ENCODE measurements at regions not wholly inside any gene's neighbourhood (a gene's known extent, or its start where the extent isn't known, plus 50 kb on each side); places are given as distances from the start of the nearest gene placed in this dataset.

DNA sequence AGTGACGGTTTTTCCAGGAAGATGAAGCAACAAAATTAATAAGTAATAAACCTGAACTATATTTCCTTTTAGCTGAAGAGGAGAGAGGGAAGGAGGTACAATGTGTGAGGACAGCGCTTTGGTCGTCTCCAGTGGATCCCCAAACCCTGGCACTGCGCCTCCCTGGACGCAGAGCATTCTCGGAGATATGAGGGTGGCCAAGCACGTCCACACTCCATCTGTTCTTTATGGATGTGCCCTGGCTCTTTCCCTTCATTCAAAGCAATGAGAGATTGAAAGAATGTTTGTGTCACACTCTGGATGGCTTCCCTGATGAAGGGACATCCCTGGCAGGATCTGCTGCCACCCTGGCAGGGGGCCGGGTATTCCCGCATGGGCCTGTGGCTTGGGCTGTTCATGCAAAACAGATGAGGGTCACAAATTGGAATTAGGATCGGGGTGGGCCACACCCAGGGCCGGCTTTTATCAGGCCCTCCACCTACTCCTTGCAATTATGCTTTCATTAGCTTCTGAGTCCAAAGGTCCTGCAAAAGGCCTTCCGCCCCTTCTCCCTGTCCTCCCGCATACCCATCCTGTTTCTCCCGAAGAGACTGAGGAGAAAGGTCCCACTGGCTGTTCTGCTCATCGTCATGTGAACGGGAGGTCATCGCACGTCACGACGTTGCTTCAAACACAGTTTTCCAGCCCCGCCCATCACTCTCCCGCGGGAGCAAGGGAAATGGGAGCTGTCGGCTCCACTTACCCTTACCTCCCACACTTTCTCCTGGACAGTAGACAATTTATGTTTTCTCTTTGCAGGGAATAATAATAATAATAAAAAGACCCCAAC is 286.1 kb upstream of the IRX4 start:
- TF ChIP-seq, protein P1, sequence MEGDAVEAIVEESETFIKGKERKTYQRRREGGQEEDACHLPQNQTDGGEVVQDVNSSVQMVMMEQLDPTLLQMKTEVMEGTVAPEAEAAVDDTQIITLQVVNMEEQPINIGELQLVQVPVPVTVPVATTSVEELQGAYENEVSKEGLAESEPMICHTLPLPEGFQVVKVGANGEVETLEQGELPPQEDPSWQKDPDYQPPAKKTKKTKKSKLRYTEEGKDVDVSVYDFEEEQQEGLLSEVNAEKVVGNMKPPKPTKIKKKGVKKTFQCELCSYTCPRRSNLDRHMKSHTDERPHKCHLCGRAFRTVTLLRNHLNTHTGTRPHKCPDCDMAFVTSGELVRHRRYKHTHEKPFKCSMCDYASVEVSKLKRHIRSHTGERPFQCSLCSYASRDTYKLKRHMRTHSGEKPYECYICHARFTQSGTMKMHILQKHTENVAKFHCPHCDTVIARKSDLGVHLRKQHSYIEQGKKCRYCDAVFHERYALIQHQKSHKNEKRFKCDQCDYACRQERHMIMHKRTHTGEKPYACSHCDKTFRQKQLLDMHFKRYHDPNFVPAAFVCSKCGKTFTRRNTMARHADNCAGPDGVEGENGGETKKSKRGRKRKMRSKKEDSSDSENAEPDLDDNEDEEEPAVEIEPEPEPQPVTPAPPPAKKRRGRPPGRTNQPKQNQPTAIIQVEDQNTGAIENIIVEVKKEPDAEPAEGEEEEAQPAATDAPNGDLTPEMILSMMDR (IDR thresholded peaks at IDR 0.05) = no peak
- no peak for TF ChIP-seq EZH2phosphoT487 (IDR thresholded peaks at IDR 0.05)

Measured in neural progenitor cell (in vitro differentiated cells).